ENCODE measurements at regions not wholly inside any gene's neighbourhood (a gene's known extent, or its start where the extent isn't known, plus 50 kb on each side); places are given as distances from the start of the nearest gene placed in this dataset.
"Not testable (repeated sequence)": the region's sequence is repeated elsewhere in the genome, so short reads cannot be mapped to it uniquely, and the experiment has no call there.

DNA sequence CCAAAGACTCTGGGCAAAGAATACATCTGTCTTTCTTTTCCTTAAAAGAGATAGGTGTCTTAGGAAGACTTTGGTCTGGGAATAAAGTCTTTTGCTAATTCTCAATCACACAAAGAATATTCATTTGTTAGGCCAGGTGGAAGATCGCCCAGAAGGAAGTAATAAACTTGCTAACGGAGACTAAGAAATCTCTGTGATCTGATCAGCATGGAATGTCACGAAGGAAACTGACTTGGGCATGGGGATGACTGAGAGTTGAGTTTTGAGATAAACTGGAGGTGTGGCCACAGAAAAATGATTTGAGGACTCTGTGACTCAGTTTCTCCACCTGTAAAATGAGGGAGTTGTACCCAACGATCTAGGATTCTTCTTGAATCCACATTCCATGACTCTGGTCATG, 161.1 kb upstream of the SVIL start:
- DNase-seq (ENCODE audit: low spot score): no peak

DNA sequence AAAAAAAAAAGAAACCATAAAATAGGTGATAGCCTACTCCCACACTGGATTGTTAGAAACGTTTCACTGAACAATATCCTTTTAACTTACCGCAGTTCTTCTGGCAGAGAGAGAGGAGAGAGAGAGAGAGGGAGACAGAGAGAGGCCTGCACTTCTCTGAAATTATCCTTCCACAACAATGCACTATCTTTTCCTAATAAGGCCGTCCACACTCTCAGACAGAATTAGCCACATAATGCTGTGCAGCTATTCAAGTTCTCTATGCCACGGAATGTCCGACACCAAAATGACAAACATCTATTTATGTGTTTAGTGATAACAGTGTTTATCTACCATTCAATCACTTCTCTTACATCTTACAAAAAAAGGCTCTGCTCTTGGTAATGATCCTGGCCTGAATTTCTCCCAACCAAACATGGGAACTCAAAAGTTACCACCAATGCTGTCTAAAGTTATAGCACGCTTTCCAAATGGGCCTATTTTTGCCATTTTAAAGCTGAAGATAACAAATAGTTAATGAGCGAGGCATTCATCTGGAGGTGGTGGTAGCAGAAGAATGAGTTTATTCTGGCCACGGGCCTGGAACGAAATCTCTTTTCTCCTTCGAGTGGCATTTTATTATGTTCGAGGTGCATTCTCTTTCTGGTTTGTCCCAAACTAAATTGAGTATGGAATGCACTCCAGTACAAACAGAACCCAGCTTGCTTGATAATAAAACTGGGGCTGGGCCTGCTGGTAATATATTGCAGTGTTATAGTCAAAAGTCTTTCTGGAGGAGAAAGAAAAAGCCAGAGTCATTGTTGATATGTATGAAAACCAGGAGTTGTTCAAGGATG, 160.2 kb upstream of the SVIL start:
- DNase-seq (ENCODE audit: low spot score): peak; percentile 59

DNA sequence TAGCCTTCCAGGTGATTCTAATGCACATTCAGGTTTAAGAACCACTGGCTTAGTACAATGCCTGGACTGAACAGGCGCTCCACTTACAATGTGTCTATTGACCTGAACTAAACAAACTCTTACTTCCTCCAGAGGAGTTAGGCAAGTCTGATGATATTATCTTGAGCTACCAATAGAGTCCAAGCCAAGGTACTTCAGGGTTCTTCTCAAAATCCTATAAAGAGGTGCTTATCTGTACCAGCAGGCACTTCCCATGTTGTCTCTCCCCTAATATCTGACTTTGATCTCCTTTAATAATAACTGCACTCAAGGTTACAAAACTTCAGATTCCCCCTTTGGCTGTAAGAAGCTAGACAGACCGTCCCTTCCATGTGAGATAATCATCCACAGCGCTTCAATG, 157.0 kb upstream of the SVIL start:
- DNase-seq (ENCODE audit: low spot score): no peak

DNA sequence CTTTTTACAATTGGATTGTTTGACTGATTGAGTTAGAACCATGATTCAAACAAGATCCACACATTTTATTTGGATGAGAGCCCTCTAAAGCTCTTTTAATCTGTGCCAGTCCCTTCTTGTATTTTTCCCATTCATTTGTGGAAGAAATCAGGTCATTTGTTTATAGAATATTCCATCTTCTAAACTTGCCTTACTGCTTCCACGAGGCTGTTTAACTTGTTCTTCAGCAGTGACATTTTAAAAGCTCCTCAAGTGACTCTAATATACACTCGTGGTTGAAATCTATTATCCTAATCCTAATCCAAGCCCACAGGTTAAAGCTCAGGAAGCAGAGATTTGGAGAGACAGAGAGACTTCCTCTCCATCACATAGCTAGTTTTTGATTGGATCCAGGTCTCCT, 155.4 kb upstream of the SVIL start:
- no peak for DNase-seq (ENCODE audit: low spot score)

DNA sequence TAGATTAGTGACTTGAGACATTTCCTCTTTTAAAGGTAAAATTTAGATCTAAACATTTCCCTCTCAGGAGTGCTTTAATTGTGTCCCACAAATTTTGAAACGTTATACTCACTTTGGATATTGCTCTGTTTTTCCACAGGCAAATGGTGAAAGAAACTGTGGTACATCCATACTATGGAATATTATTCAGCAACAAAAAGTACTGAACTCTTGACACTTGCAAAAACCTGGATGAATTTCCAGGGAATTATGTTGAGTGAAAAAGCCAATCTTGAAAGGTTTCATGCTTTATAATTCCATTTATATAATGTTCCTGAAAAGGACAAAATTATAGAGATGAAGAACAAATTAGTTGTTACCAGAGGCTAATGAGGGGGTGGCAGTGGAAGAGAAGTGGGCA, 153.3 kb upstream of the SVIL start:
- no peak for DNase-seq (ENCODE audit: low spot score)

DNA sequence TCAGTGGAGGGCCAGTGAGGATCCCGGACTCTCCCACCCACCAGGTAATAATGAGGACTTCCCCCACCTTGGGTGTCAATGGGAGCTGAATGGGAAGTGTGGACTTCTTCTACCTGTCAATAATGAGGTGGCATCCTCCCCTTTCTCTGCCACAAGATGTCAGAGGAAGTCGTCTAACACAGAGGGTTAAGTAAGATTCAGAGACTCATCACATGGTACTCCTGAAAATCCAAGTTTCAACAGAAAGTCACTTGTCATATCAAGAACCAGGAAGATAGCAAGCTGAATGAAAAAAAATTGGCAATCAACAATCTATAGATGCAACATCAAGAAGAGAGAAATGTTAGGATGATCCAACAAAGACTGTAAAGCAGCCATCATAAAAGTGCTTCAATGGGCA, 150.9 kb upstream of the SVIL start:
- no peak for DNase-seq (ENCODE audit: low spot score)

DNA sequence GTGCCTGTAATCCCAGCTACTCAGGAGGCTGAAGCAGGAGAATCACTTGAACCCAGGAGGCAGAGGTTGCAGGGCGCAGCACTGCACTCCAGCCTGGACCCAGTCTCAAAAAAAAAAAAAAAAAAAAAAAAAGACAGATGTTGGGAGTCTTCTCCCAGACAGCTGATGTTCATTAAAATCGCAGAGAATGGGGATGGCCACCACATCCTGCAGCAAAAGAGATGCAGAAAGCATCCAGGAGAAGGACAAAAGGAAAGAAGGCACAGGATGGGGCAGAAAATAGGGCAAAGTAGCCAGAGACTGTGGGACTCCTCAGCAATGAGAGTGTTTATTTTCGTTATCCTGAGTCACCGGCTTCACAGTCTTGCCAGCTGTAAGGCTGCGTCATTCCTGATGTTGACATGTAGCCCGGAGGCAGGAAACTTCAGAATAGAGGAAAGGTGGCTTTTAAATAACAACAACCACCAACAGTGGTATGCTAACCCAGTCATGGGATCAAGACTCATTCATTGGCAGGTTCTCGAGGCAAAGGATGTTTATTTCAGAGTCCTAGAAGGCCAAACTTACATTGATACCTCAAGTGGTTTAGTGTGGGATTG, 149.5 kb upstream of the SVIL start:
- DNase-seq (ENCODE audit: low spot score): peak; percentile 79

DNA sequence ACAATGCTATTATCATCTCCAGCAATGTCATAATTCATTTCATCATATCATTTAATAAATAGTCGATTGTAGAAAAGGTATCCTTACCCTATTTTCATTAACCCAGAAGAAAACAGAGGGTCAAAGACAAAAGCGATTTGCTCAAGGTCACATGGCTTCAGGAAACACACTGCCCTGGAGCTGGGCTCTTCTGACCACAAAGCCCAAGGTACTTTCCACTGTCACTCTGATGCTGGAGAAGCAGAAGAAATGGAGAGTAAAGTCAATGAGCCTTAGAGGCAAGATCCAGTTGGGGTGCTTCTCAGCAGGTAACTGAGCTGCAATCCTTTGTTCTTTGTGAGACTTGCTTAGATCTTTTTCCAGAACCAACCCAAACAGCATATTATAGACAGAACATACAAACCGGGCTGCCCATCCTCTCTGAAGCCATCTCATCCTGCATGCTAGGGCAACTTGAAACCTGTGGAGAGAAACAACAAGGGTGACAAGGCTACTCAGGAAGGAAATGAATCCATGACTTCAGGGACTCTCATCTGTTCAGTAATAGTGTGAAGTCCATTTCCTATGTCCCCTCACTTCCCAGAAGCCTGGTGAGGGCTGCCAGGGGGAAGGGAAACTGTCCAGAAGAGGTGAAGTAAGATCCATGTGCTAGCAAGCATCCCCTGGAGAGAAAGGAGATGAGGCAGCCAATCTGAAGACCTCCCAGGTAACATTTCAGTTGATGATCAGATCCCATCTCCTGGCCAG, 148.6 kb upstream of the SVIL start:
- DNase-seq (ENCODE audit: low spot score): no peak

DNA sequence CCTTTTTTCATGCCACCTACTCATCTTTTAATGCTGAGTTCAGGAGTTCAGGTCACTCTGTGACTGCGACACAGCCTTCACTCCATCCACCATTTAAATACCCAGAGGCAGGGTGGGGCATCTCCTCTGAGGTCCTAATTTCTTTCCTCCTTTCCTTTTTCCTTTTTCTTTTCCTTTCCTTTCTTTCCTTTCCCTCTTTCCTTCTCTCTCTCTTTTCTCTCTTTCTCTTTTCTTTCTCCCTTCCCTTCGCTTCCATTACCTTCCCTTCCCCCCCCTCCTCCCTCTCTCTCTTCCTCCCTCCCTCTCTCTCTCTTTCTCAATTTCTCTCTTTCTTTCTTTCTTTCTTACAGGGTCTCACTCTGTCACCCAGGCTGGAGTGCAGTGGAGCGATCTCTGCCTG, 145.9 kb upstream of the SVIL start:
- no peak for DNase-seq (ENCODE audit: low spot score)

DNA sequence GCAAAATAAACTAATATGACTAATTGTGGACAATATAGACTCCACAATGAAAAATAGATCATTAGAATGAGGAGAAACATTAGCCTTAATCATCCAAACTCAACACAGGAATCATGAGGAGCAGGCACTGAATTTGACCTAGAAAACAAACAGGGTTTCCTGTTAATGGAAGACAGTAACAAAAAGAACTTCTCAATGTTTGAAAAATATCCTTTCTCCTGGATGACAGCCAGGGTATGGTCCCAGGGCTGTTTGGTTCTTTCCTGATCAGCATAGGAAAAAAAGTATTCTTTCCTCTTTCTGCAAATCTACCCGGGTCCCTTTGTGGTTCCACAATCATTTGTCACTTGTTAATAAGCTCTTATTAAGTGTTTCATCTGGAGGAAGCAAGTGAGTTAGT, 145.3 kb upstream of the SVIL start:
- no peak for DNase-seq (ENCODE audit: low spot score)

DNA sequence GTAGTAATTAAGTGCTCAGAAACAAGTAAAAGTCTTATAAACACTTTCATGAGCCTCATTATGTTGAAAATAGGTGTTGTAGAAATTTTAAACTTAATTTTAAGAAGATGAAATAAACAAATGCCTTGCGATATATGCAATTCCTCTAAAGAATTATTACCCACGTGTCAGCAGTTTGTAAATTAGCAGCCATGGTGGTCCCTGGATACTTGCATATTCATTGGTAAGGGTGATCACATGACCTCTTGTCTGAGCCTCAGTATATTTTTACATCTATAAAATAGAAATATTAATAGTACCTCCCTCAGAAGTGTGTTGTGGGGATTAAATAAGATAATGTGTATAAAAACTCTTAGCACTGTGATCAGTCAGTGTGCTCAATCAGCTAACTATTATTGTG, 141.5 kb upstream of the SVIL start:
- no peak for DNase-seq (ENCODE audit: low spot score)

DNA sequence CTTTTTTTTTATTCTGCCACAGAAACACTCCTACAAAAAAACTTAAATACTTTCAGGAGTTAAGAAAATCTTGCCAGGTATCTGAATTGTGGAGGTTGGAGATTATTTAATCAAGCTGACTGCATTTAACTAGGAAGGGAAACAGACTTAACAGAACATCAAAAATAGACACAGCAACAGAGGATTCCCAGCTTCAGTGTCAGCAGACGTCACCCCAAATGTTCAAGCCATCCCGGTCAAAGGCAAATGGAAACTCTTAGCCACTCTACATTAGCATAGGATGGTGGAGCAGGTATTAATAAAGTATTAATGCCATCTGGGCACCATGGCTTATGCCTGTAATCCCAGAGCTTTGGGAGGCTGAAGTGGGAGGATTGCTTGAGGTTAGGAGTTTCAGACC, 139.7 kb upstream of the SVIL start:
- DNase-seq (ENCODE audit: low spot score): peak; percentile 21

DNA sequence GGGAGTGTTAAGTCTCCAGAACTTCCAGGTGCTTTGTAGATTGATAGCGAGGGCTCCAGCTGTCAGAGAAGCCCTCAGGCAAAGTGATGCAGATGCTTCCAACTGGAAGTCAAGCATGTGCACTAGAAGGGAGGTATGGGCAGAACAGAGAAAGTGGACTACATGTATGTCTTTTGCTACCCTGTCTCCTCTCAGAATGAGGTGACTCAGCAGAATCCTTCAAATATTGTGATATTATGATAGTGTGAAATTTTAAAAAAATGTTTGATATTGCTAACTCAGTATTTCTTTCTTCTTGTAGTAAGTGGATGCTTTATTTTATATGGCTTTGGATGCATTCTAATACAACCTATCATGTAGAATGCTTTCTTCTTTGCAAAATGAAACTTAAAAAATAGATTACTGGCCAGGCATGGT, 138.9 kb upstream of the SVIL start:
- DNase-seq (ENCODE audit: low spot score): peak; percentile 9

DNA sequence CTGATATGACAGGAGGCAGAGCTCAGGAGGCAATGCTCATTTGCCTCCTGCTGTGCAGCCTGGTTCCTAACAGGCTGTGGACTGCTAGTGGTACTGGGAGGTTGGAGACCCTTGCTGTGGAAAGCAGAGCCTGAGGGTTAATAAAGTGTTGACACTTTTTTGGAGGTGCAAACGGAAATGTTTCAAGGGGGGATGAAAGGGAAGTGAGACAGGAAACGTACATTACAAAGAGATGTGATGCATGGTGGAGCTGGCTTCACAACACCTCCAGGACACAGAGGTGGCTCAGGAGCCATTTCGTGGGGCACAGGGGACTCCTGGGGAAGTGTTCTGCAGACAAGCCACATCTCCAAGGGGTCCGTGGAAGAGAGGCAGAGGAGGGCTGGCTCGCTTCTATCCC, 137.6 kb upstream of the SVIL start:
- no peak for DNase-seq (ENCODE audit: low spot score)

DNA sequence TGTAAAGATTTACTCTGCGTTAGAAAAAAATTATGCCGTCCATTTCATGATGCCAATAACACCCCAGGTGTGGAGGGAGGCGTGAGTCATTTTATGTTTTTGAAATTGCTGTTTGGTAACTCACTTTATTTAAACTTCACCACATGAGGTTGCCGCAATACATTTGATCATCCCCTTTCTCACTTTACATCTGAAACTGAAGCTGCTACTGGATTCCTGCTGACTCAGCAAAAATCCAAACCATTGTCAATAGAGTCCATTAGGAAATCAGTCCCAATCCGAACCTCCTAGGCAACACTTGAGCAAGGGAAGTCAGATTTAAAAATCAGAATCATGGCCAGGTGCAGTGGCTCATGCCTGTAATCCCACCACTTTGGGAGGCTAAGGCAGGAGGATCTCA, 136.6 kb upstream of the SVIL start:
- no peak for DNase-seq (ENCODE audit: low spot score)

DNA sequence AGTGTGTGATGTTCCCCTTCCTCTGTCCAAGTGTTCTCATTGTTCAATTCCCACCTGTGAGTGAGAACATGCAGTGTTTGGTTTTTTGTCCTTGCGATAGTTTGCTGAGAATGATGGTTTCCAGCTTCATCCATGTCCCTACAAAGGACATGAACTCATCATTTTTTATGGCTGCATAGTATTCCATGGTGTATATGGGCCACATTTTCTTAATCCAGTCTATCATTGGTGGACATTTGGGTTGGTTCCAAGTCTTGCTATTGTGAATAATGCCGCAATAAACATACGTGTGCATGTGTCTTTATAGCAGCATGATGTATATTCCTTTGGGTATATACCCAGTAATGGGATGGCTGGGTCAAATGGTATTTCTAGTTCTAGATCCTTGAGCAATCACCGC, 134.5 kb upstream of the SVIL start:
- not testable (repeated sequence) for DNase-seq (ENCODE audit: low spot score)

DNA sequence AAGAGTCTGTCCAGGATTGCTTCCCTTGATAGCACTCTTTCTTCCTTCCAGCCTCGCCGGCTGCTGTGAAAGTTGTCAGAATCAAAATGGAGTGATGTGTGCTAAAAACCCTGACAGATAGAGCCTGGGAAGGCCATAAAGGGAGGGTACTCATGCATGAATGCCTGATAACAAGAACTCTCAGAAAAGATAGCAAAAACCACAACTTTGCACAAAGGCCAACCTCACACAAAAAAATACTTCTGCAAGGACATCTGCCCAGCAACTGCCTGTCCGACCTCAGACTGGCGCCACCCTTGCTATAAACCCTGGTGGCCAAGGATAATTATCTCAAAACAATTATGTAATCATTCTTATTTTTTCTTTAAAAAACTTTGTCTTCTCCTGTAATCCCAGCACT, 133.2 kb upstream of the SVIL start:
- DNase-seq (ENCODE audit: low spot score): no peak

DNA sequence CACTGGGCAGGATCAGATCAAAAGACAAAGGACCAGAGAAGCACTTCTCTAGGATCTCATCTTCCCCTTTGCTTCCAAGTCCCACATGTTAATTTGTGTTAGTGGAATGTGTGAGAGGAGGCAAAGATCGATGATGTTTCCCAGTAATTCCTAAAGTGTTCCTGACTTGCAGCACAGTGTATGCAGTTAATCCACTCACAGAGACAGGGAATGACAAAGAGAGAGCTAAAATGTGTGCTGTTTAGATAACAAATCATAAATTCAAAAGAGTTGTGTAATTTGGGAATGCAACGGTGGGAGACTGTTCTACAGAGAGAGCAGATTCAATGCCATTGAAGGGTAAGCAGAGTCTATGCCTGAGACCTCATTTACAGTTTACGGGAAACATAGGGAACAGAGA, 132.0 kb upstream of the SVIL start:
- peak; percentile 33 for DNase-seq (ENCODE audit: low spot score)

DNA sequence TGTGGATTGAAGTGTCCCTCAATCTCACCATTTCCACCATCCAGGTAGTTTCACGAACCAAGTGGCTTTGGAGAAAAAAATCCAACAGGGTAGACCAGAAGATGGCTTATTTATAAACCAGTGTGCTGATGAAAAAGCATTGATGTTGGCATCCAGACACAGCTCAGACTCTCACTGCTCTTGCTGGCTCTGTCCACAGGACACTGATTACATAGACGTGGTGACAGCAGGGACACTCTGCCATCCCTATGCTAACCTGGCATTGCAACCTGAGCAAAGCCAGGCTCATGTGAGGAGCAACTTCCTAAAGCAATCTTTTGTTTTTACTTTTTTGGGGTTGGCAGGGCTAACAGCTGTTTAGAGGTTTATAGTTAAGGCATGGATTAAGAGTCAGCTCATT, 130.6 kb upstream of the SVIL start:
- DNase-seq (ENCODE audit: low spot score): no peak

DNA sequence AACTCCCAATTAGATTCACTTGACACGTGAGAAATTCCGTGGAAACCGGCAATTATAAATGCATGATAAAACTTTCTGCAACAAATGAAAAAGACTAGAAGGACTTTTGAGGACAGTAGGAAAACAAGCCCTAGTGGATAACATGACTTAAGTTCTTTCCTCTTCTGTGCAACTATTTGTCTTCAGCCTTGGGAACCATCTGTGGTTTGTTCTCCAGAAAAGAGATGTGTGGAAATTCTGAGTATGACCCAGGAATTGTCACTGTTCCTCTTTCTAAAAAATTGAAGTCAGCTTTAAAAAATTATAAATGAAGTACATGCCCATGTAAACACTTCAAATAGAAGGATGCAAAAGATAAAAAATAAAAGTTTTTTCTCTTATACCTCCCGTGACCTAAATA, 128.6 kb upstream of the SVIL start:
- DNase-seq (ENCODE audit: low spot score): no peak

DNA sequence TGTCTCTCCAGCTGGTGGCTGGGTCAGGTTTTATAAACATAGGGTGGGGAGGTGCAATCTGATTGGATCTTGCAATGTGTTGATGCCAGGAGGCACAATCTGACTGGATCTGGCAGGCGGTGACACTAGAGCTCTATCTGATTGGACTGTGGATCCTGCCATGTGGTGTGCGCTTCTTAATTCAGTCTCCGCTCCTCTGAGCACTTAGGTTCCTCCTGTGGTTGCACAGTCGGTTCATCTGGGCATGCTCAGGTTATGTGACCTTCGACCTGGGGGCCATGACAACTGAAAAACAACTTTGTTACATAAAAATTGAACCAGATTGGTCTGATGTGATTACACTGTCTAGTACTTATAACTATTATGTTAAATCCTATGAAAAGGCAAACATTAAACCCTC, 127.1 kb upstream of the SVIL start:
- no peak for DNase-seq (ENCODE audit: low spot score)

DNA sequence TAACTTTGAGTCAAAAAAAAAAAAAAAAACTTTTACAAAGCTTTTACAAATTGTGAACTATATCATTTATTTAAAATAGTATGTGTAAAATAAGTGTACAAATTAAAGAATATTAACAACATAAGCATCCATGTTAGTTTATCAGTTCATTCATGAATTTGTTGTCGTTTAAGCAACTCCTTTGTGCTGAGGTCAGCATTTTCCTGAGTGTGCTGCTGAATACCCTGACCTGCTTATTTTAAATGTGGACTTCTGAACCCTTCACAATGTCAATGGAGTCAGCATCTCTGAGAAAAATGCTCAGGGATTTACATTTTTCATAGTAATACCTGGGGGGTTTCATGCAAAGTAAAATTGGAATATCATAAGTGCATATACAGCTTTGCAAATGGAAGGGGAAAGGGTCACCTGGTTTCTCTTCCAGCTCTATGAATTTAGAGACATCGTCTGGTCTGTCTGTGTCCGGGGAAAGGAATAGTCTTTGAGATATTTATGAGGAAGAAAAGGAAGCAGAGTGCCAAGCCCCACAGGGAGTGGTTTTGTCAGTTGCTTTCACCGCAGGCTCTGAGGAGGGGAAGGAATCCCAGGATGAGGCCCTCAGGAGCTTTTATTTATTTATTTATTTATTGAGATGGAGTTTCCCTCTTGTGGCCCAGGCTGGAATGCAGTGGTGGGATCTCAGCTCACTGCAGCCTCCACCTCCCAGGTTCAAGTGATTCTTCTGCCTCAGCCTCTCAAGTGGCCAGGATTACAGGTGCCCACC, 125.5 kb upstream of the SVIL start:
- peak; percentile 32 for DNase-seq (ENCODE audit: low spot score)

Data from umbilical cord (tissue), 1 donor.